NCI-H1930 (cell line): ENCODE measurements at regions not wholly inside any gene's neighbourhood (a gene's known extent, or its start where the extent isn't known, plus 50 kb on each side); places are given as distances from the start of the nearest gene placed in this dataset.
"Not testable (repeated sequence)": the region's sequence is repeated elsewhere in the genome, so short reads cannot be mapped to it uniquely, and the experiment has no call there.

Source experiments
- DNase-seq, 2 experiments: peaks; one replicate each; lab custom pipeline; 2025; lab: John Stamatoyannopoulos, UW

DNA sequence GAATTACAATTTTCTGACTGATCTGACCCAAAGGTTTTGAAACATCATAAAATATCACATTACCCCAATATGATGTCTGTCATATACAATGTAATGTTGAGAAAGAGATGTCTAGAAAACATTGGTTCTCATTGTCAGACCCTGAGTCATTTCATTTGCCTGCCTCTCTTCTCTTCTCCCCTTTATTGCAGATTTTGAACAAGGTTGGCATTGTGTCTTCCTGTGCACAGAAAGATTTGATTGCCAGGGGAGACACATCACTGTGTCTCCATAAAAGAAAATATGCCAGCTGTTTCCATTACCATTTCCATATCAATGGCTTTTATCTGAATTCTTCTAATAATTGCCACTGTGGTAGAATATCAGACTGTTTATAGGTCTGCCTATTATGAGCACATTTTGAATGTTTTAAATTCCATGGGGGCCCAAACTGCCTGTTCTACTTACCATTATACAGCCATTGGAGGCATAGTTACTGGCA lies 65.6 kb downstream of the IFI44 start:
- no peak for DNase-seq

- no peak for DNase-seq
Measured at GRCh38 chr1:78716186-78716585, 66.6 kb downstream of the IFI44 start.

DNA sequence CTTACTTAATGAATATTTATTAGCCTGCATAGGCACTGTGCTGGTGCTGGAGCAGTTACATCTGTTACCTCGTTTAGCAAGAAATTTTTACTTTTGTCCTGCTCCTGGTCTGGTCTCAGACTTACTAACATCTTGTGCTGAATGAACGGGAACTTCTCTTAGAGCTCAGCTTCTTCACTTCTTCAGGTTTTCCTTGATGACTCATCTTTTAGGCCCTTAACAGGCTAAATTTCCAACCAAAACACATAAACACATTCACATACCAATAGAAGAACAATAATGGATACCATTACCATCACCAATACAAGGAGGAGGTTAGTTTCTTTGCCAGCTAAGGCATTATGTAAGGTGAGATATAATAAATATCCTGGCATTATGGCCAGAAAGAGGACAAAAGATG lies 68.9 kb downstream of the IFI44 start:
- no peak for DNase-seq

- DNase-seq = no peak
Measured at GRCh38 chr1:78721136-78721535, 71.5 kb downstream of the IFI44 start.

GRCh38 chr1:78722105-78722504 lies 72.5 kb downstream of the IFI44 start:
- DNase-seq = no peak

- no peak for DNase-seq
Measured at GRCh38 chr1:78722521-78722920, 72.9 kb downstream of the IFI44 start.

GRCh38 chr1:78722947-78723346 lies 73.3 kb downstream of the IFI44 start:
- no peak for DNase-seq

GRCh38 chr1:78726686-78727085 lies 77.1 kb downstream of the IFI44 start:
- no peak for DNase-seq

- DNase-seq = no peak
Measured at GRCh38 chr1:78728359-78728758, 78.7 kb downstream of the IFI44 start.

GRCh38 chr1:78730054-78730453 lies 80.4 kb downstream of the IFI44 start:
- no peak for DNase-seq

DNA sequence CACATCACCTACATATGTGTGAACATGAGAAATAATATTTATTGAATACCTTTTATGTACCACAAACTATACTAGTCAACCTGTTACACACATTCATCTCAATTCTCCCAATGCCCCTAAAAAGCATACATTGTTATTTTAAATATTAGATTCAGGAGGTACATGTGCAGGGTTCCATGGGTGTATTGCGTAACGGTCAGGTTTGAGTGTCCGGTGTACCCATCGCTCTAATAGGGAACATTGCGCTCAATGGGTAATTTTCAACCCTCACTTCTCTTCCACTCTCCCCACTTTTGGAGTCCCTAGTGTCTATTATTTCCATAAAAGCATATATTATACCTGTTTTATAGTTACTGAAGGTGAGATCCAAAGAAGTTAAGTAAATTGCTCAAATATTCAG lies 82.0 kb downstream of the IFI44 start:
- no peak for DNase-seq

- no peak for DNase-seq
Measured at GRCh38 chr1:78737241-78737640, 87.6 kb downstream of the IFI44 start.

DNA sequence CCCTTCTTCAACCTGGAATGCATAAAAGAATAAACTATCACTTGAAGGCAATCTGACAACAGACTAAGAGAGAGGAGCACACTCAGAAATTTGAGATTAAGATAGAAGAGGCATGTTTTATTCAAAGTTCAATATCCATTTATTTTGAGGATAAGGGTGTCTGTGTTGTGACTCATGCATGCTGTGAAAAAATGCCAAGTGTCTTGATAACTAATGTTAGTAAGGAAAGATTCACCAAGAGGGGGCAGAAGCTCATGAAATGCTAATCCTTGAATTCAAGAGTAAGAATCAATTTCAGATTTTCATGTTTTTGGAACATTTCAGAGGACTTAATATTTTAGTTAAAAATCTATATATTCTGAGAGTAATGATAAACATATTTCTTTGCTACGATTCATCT lies 94.0 kb downstream of the IFI44 start:
- DNase-seq = no peak

- DNase-seq = no peak
Measured at GRCh38 chr1:78745111-78745510, 95.5 kb downstream of the IFI44 start.

GRCh38 chr1:78753679-78754078 lies 104.0 kb downstream of the IFI44 start:
- not testable (repeated sequence) for DNase-seq

GRCh38 chr1:78755986-78756385 lies 106.4 kb downstream of the IFI44 start:
- DNase-seq = no peak

GRCh38 chr1:78758506-78758905 lies 108.9 kb downstream of the IFI44 start:
- DNase-seq = no peak

GRCh38 chr1:78759881-78760280 lies 110.2 kb downstream of the IFI44 start:
- DNase-seq = no peak

GRCh38 chr1:78760858-78761257 lies 111.2 kb downstream of the IFI44 start:
- DNase-seq = no peak

GRCh38 chr1:78762113-78762512 lies 112.5 kb downstream of the IFI44 start:
- no peak for DNase-seq

DNA sequence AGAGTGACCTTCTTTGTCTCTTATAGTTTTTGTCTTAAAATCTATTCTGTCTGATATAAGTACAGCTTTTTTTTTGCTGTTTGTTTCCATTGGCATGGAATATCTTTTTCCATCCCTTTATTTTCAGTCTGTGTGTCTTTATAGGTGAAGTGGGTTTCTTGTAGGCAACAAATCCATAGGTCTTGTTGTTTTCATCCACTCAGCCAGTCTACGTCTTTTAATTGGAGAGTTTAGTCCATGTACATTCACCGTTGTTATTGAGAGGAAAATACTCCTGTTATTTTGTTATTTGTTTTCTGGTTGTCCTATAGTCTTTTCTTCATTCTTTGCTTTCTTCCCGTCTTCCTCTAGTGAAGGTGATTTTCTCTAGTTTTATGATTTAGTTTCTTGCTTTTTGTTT lies 115.9 kb downstream of the IFI44 start:
- DNase-seq = no peak

DNA sequence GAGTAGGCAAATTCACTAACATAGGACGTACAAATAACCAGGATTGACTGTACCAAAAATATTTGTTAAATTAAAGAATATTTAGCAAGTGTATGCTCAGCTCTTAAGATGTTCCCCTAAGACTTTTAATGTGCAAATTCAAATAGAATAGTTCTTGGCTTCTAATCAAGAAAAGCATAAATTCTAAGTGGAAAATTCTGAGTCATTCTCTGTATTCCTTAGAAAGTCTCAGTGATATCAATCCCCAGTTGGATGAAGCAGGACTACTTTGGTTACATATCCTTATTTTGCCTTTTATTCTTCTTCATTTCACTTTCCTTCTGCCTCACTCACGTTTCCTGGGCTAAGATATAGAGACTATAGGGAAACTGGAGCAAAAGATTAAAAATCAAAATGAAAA lies 130.2 kb downstream of the IFI44 start:
- no peak for DNase-seq

DNA sequence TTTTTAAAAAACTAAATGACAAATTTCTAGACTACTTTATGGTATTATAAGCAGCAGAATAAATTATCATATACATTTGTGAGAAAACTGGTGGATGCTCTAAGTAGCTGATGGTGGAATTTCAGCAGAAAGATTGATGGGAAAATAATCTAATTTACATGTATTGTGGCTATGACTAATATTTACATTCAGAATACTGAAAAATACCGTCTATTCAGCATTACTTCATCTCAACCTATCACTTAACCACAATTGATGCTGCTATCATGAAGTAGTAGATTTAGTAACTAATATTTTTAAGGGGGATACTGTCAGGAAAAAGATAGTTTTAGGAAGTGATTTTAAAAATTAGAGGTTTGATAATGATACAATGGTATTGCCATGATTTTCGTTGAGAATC lies 137.9 kb downstream of the IFI44 start:
- DNase-seq = no peak

- no peak for DNase-seq
Measured at GRCh38 chr1:78790174-78790573, 140.5 kb downstream of the IFI44 start.

DNA sequence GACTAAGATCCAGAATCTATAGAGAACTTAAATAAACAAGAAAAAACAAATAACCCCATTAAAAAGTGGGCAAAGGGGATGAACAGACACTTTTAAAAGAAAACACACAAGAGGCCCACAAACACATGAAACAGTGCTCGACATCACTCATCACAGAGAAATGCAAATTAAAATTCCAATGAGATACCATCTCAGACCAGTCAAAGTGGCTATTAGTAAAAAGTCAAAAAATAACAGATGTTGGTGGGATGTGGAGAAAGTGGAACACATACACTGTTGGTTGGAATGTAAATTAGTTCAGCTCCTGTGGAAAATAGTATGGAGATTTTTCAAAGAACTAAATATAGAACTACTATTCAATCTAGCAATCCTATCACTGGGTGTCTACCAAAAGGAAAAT lies 143.1 kb downstream of the IFI44 start:
- no peak for DNase-seq
